ENCODE measurements at regions not wholly inside any gene's neighbourhood (a gene's known extent, or its start where the extent isn't known, plus 50 kb on each side); places are given as distances from the start of the nearest gene placed in this dataset.

DNA sequence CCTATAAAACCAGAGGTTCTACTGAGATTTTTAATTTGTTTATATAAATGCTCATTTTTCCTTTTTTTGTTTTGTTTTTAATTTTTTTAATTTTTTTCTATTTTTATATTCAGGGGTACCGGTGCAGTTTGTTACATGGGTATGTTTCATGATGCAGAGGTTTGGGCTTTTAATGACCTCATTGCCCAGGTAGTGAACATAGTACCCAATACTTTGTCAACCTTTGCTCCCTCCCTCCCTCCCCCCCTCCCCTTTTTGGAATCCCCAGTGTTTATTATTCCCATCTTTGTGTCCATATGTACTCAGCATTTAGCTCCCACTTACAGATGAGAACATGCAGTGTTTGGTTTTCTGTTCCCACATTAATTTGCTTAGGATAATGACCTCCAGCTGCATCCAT lies 94.4 kb upstream of the NEBL start:
- Mint-ChIP-seq H3K27me3 (ENCODE audit: unreplicated experiment) (no peaks in the 10 kb centered on the region), H3K27ac (ENCODE audit: unreplicated experiment) (no peak overlapping the region), H3K4me3 (ENCODE audit: unreplicated experiment) (no peak overlapping the region), H3K4me1 (ENCODE audit: low read depth, unreplicated experiment) (peaks cover 3% of the 10 kb centered on the region), H3K36me3 (ENCODE audit: unreplicated experiment) (no peaks in the 10 kb centered on the region), H3K9me3 (ENCODE audit: unreplicated experiment) (no peaks in the 10 kb centered on the region)
- TF ChIP-seq, protein P1, sequence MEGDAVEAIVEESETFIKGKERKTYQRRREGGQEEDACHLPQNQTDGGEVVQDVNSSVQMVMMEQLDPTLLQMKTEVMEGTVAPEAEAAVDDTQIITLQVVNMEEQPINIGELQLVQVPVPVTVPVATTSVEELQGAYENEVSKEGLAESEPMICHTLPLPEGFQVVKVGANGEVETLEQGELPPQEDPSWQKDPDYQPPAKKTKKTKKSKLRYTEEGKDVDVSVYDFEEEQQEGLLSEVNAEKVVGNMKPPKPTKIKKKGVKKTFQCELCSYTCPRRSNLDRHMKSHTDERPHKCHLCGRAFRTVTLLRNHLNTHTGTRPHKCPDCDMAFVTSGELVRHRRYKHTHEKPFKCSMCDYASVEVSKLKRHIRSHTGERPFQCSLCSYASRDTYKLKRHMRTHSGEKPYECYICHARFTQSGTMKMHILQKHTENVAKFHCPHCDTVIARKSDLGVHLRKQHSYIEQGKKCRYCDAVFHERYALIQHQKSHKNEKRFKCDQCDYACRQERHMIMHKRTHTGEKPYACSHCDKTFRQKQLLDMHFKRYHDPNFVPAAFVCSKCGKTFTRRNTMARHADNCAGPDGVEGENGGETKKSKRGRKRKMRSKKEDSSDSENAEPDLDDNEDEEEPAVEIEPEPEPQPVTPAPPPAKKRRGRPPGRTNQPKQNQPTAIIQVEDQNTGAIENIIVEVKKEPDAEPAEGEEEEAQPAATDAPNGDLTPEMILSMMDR (IDR thresholded peaks at IDR 0.05; ENCODE audit: partially characterized antibody, unreplicated experiment): no peak
- no peak for DNase-seq

DNA sequence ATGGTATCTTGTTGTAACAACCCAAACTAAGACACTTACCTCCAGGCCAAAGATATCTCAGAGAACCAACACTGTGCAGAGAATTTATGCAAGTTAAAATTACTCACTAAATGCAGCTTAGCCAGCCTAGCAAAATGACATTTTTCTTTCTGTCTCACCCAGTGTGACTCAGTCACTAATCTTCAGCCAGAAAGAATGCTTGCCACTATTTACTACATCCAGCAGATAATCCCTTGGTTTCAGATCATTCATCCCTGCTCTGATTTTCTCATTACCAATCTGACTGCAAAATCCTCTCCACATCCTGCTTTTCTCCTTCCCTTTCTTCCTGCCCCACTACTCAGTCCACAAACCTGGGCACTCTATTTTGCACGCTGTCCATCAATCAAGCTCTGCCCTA lies 93.5 kb upstream of the NEBL start:
- no peaks in the 10 kb centered on the region for H3K9me3 Mint-ChIP-seq (ENCODE audit: unreplicated experiment)
- no peaks in the 10 kb centered on the region for H3K27me3 Mint-ChIP-seq (ENCODE audit: unreplicated experiment)
- no peaks in the 10 kb centered on the region for H3K36me3 Mint-ChIP-seq (ENCODE audit: unreplicated experiment)
- TF ChIP-seq, protein P1 (IDR thresholded peaks at IDR 0.05; ENCODE audit: partially characterized antibody, unreplicated experiment): no peak
- no peak for DNase-seq
- H3K4me1 Mint-ChIP-seq (ENCODE audit: low read depth, unreplicated experiment): no peaks in the 10 kb centered on the region
- no peak overlapping the region for H3K4me3 Mint-ChIP-seq (ENCODE audit: unreplicated experiment)
- no peak overlapping the region for H3K27ac Mint-ChIP-seq (ENCODE audit: unreplicated experiment)

DNA sequence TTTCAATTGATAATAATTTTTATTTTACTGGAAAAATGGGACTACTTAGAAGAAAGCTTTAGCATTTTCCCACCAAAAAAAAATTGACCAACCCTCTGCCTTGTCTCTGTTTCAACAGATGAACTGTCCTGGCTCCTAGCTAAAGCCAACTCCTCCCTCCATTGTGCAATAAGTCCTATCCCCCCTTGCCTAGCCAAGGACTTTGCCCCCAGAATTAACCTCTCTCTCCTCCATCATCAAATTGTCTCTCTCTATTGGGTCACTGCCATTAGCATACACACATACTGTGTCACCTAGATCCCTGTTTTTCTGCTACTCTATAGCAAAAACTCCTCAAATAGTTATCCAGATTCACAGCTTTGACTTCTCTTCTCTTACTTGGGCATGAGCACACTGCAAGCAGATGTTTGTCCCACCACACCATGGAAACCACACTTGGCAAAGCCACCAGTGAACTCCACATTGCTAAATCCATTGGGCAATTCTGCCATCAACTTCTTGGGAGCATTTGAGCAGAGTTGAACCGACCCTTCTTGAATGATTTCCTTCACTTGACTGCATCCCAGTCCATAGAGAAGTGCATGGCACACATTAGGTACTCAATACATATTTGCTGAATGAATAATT lies 91.4 kb upstream of the NEBL start:
- Mint-ChIP-seq H3K9me3 (ENCODE audit: unreplicated experiment) (no peaks in the 10 kb centered on the region), H3K4me1 (ENCODE audit: low read depth, unreplicated experiment) (no peaks in the 10 kb centered on the region), H3K4me3 (ENCODE audit: unreplicated experiment) (no peak overlapping the region), H3K36me3 (ENCODE audit: unreplicated experiment) (no peaks in the 10 kb centered on the region), H3K27me3 (ENCODE audit: unreplicated experiment) (no peaks in the 10 kb centered on the region), H3K27ac (ENCODE audit: unreplicated experiment) (no peak overlapping the region)
- no peak for DNase-seq
- TF ChIP-seq, protein P1 (IDR thresholded peaks at IDR 0.05; ENCODE audit: partially characterized antibody, unreplicated experiment): no peak

DNA sequence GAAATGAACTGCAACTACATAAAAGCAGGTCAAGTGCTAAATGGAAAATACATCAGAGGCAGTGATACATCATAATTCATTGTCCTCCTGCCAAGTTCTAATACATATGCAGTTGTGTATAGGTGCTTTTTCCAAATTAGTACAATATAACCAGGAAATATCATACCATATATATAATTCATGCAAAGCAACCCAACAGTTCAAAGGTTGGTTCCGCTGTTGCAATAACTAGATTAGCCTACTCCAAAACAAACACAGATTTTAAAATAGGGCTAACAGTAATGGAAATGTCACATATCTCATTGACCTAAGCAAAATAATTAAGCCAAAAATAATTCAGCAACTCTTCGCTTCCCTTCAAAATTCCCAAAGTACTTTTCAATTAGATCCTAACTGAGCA lies 88.9 kb upstream of the NEBL start:
- TF ChIP-seq, protein P1 (IDR thresholded peaks at IDR 0.05; ENCODE audit: partially characterized antibody, unreplicated experiment): no peak
- Mint-ChIP-seq H3K4me3 (ENCODE audit: unreplicated experiment) (no peak overlapping the region), H3K36me3 (ENCODE audit: unreplicated experiment) (no peaks in the 10 kb centered on the region), H3K27ac (ENCODE audit: unreplicated experiment) (no peak overlapping the region), H3K4me1 (ENCODE audit: low read depth, unreplicated experiment) (no peaks in the 10 kb centered on the region), H3K27me3 (ENCODE audit: unreplicated experiment) (no peaks in the 10 kb centered on the region), H3K9me3 (ENCODE audit: unreplicated experiment) (no peaks in the 10 kb centered on the region)
- no peak for DNase-seq

DNA sequence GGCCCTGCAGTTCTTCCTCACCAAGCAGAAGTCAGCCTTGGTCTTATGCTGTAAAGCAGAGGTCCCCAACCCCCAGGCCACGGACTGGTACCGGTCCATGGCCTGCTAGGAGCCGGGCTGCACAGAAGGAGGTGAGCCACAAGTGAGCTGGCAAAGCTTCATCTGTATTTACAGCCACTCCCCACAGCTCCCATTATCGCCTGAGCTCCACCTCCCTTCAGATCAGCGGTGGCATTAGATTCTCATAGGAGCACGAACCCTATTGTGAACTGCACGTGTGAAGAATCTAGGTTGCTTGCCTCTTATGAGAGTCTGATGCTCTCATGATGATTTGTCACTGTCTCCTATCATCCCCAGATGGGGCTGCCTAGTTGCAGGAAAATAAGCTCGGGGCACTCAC lies 87.6 kb upstream of the NEBL start:
- Mint-ChIP-seq H3K36me3 (ENCODE audit: unreplicated experiment) (no peaks in the 10 kb centered on the region), H3K27ac (ENCODE audit: unreplicated experiment) (no peak overlapping the region), H3K27me3 (ENCODE audit: unreplicated experiment) (no peaks in the 10 kb centered on the region), H3K4me3 (ENCODE audit: unreplicated experiment) (no peak overlapping the region), H3K9me3 (ENCODE audit: unreplicated experiment) (no peaks in the 10 kb centered on the region), H3K4me1 (ENCODE audit: low read depth, unreplicated experiment) (no peaks in the 10 kb centered on the region)
- TF ChIP-seq, protein P1 (IDR thresholded peaks at IDR 0.05; ENCODE audit: partially characterized antibody, unreplicated experiment): no peak
- no peak for DNase-seq
